B cell (primary cell): ENCODE measurements at regions not wholly inside any gene's neighbourhood (a gene's known extent, or its start where the extent isn't known, plus 50 kb on each side); places are given as distances from the start of the nearest gene placed in this dataset.

Experiments
- ATAC-seq: fragments of 200-7000 bp; cut with Tn5 transposase; one replicate; pipeline ENCODE4 v1.10.0; 2021; ENCODE audit warnings: low read depth, mild to moderate bottlenecking, moderate number of reproducible peaks, moderate library complexity
- CTCF ChIA-PET: fragments of 350-600 bp; sonication (Branson Sonifier 250); formaldehyde crosslinking; loops from one replicate; lab custom pipeline; 2021; ENCODE audit warnings: antibody characterized with exemption, inconsistent platforms; lab: Charles Lee
- POLR2A ChIA-PET: fragments of 350-600 bp; sonication (Branson Sonifier 250); formaldehyde crosslinking; loops from one replicate; lab custom pipeline; 2021; ENCODE audit warnings: antibody characterized with exemption; lab: Charles Lee
- DNase-seq: peaks from one replicate; pipeline ENCODE4 v3.0.0; 2013
- H2AFZ ChIP-seq: 2 replicates; pipeline ENCODE4 v1.6.1; 2012; ENCODE audit warnings: mild to moderate bottlenecking, low read depth, low read length; ENCODE audit not compliant: insufficient read depth, poor library complexity, severe bottlenecking
- H3K27ac ChIP-seq, 2 donors: 1 replicate in 1 of 2; 2 replicates in 1 of 2; pipeline ENCODE4 v1.5.1; 2012 to 2013; ENCODE audit warnings: low read length in 2 of 2, mild to moderate bottlenecking in 2 of 2, moderate library complexity in 1 of 2
- H3K27me3 ChIP-seq, 4 experiments: fragments of 200-600 bp in 1 of 4; sonication (generic) in 1 of 4; replicated peaks in 1 of 4; 1 replicate in 2 of 4; 2 replicates in 2 of 4; pipeline versions ENCODE4 v1.6.1 to v1.7.0; 2013 to 2016; ENCODE audit warnings: low read length in 3 of 4, mild to moderate bottlenecking in 2 of 4, mixed read lengths in 1 of 4, moderate library complexity in 1 of 4; ENCODE audit not compliant: insufficient read depth in 4 of 4, control insufficient read depth in 3 of 4; ENCODE audit errors: control extremely low read depth in 1 of 4
- H3K36me3 ChIP-seq, 2 experiments: replicated peaks in 1 of 2; 1 replicate in 1 of 2; 2 replicates in 1 of 2; pipeline versions ENCODE4 v1.6.1 to v1.7.1; 2013; ENCODE audit warnings: low read length in 1 of 2; ENCODE audit not compliant: insufficient read depth in 2 of 2, control insufficient read depth in 1 of 2; ENCODE audit errors: control extremely low read depth in 1 of 2, extremely low read depth in 1 of 2
- H3K4me1 ChIP-seq, 2 donors: fragments of 200-600 bp in 1 of 2; sonication (generic) in 1 of 2; 1 replicate in 1 of 2; 2 replicates in 1 of 2; pipeline versions ENCODE4 v1.5.1 to v1.6.1; 2013 to 2017; ENCODE audit warnings: low read length in 2 of 2; ENCODE audit not compliant: control insufficient read depth in 2 of 2, insufficient read depth in 2 of 2
- H3K4me2 ChIP-seq: replicated peaks from 2 replicates; pipeline ENCODE3; 2012; ENCODE audit warnings: mild to moderate bottlenecking, low read depth, low read length; ENCODE audit not compliant: poor library complexity, severe bottlenecking
- H3K4me3 ChIP-seq, 5 experiments: fragments of 200-600 bp in 1 of 5; sonication (generic) in 1 of 5; 1 replicate in 3 of 5; 2 replicates in 2 of 5; pipeline versions ENCODE4 v1.5.1 to v1.7.0; 2011 to 2016; ENCODE audit warnings: low read length in 4 of 5, mild to moderate bottlenecking in 4 of 5, low read depth in 2 of 5, control low read depth in 1 of 5, moderate library complexity in 1 of 5; ENCODE audit not compliant: insufficient read depth in 1 of 5; ENCODE audit errors: control extremely low read depth in 1 of 5, extremely low read depth in 1 of 5
- H3K79me2 ChIP-seq: fragments of 200-600 bp; sonication (generic); one replicate; pipeline ENCODE4 v1.6.0; 2016; ENCODE audit warnings: low read length; ENCODE audit not compliant: control insufficient read depth, insufficient read depth
- H3K9ac ChIP-seq: fragments of 200-600 bp; sonication (generic); 2 replicates; pipeline ENCODE4 v1.6.1; 2017; ENCODE audit warnings: mild to moderate bottlenecking, low read length, moderate library complexity
- H3K9me3 ChIP-seq, 3 donors: one replicate each; pipeline versions ENCODE4 v1.6.1 to v1.7.1; 2013; ENCODE audit warnings: low read length in 2 of 3; ENCODE audit not compliant: control insufficient read depth in 2 of 3, insufficient read depth in 1 of 3; ENCODE audit errors: control extremely low read depth in 1 of 3
- H4K20me1 ChIP-seq: 2 replicates; pipeline ENCODE4 v1.6.0; 2012; ENCODE audit warnings: mild to moderate bottlenecking, low read length; ENCODE audit not compliant: insufficient read depth, control insufficient read depth, poor library complexity, severe bottlenecking
- H3K27ac Mint-ChIP-seq: one replicate; pipeline ENCODE4 v1.8.0; 2021; ENCODE audit warnings: mixed read lengths
- H3K27me3 Mint-ChIP-seq: one replicate; pipeline ENCODE4 v1.8.0; 2021; ENCODE audit warnings: mixed read lengths
- H3K4me1 Mint-ChIP-seq: one replicate; pipeline ENCODE4 v1.8.0; 2021; ENCODE audit warnings: mixed read lengths
- H3K4me3 Mint-ChIP-seq: one replicate; pipeline ENCODE4 v1.8.0; 2021; ENCODE audit warnings: mixed read lengths
- H3K9me3 Mint-ChIP-seq: one replicate; pipeline ENCODE4 v1.8.0; 2022; ENCODE audit warnings: mixed read lengths; ENCODE audit not compliant: insufficient read depth
- CTCF ChIP-seq: fragments of 200-600 bp; IDR thresholded peaks from one replicate; pipeline ENCODE4 v1.8.0; 2022; ENCODE audit warnings: antibody characterized with exemption, mild to moderate bottlenecking
- EZH2 ChIP-seq: IDR thresholded peaks from 2 replicates; pipeline ENCODE4 v1.6.1; 2012; ENCODE audit warnings: borderline replicate concordance, low read depth, mild to moderate bottlenecking, moderate library complexity, low read length; ENCODE audit not compliant: insufficient read depth, poor library complexity, severe bottlenecking
- WGBS: methylation state at CpG from one replicate; pipeline ENCODE4 v1.1.5; 2013; ENCODE audit warnings: missing lambda C conversion rate; ENCODE audit not compliant: insufficient coverage; 5-methylcytosine and 5-hydroxymethylcytosine counted together
- intact Hi-C: fragments of 100-400 bp; cut with micrococcal nuclease; formaldehyde crosslinking; loops from one replicate; pipeline ENCODE4 v1.10.0; 2022

- ATAC-seq (no peak), DNase-seq (no peak)
- CTCF ChIA-PET, result no interaction called here
- Mint-ChIP-seq H3K27me3 (peaks cover 10% of the 10 kb centered on the region), H3K9me3 (no peaks in the 10 kb centered on the region), H3K4me1 (no peaks in the 10 kb centered on the region), H3K27ac (no peak overlapping the region), H3K4me3 (no peak overlapping the region)
- H3K9me3 ChIP-seq, result no peaks in the 10 kb centered on the region
- intact Hi-C loops, result no loop called here
- no peak overlapping the region for H3K4me2 ChIP-seq
- H3K36me3 ChIP-seq, result no peaks in the 10 kb centered on the region
- POLR2A ChIA-PET, result no interaction called here
- H2AFZ ChIP-seq, result no peak overlapping the region
- no peaks in the 10 kb centered on the region for H4K20me1 ChIP-seq
- WGBS, result no CpG with 5 or more reads among the region's 7 CpGs
- TF ChIP-seq CTCF, result no peak
- TF ChIP-seq EZH2, result no peak
- no peaks in the 10 kb centered on the region for H3K79me2 ChIP-seq
- peaks cover 0 to 4% (median 1%) of the 10 kb centered on the region in 4 experiments for H3K27me3 ChIP-seq
- H3K4me3 ChIP-seq, result no peak overlapping the region
- no peaks in the 10 kb centered on the region for H3K4me1 ChIP-seq
- no peak overlapping the region for H3K27ac ChIP-seq
- H3K9ac ChIP-seq, result no peak overlapping the region
These were observed 117.3 kb upstream of the MARK1 start for GRCh38 chr1:220410611-220411010.

GRCh38 chr1:220409771-220410595 lies 118.0 kb upstream of the MARK1 start:
- ATAC-seq, result no peak
- 77% methylated on average over 3 of the region's 13 CpGs for WGBS
- DNase-seq, result no peak
- no peaks in the 10 kb centered on the region for H3K79me2 ChIP-seq
- H3K4me2 ChIP-seq, result no peak overlapping the region
- no peak overlapping the region for H2AFZ ChIP-seq
- H3K9ac ChIP-seq, result no peak overlapping the region
- TF ChIP-seq CTCF, result no peak
- no peak for TF ChIP-seq EZH2
- no peak overlapping the region for H3K27ac ChIP-seq
- no peaks in the 10 kb centered on the region for H3K4me1 ChIP-seq
- no peaks in the 10 kb centered on the region for H3K36me3 ChIP-seq
- no peaks in the 10 kb centered on the region for H3K9me3 ChIP-seq
- intact Hi-C loops, result no loop called here
- peaks cover 12% of the 10 kb centered on the region for H3K27me3 Mint-ChIP-seq
- no peak overlapping the region for H3K4me3 Mint-ChIP-seq
- POLR2A ChIA-PET, result no interaction called here
- no peaks in the 10 kb centered on the region for H4K20me1 ChIP-seq
- no peak overlapping the region for H3K4me3 ChIP-seq
- CTCF ChIA-PET, result no interaction called here
- H3K9me3 Mint-ChIP-seq, result no peaks in the 10 kb centered on the region
- peaks cover 0 to 4% (median 1%) of the 10 kb centered on the region in 4 experiments for H3K27me3 ChIP-seq
- no peak overlapping the region for H3K27ac Mint-ChIP-seq
- H3K4me1 Mint-ChIP-seq, result no peaks in the 10 kb centered on the region
